AG09309 (cell line): ENCODE measurements at regions not wholly inside any gene's neighbourhood (a gene's known extent, or its start where the extent isn't known, plus 50 kb on each side); places are given as distances from the start of the nearest gene placed in this dataset.
"Not testable (repeated sequence)": the region's sequence is repeated elsewhere in the genome, so short reads cannot be mapped to it uniquely, and the experiment has no call there.

ENCODE experiments used
- DNase-seq: peaks from one replicate; pipeline ENCODE4 v3.0.0-alpha.2; 2010; ENCODE audit warnings: low read depth
- H3K4me3 ChIP-seq: 2 replicates; pipeline ENCODE4 v1.5.1; 2011; ENCODE audit warnings: mild to moderate bottlenecking, low read depth, low read length, moderate library complexity; ENCODE audit not compliant: control insufficient read depth
- TF ChIP-seq, protein P1 (sequence below): IDR thresholded peaks from 2 replicates; pipeline ENCODE4 v1.5.1; 2011; ENCODE audit warnings: mild to moderate bottlenecking, low read depth, low read length, inconsistent platforms; ENCODE audit not compliant: insufficient read depth, control insufficient read depth; ENCODE audit errors: missing control alignments

DNA sequence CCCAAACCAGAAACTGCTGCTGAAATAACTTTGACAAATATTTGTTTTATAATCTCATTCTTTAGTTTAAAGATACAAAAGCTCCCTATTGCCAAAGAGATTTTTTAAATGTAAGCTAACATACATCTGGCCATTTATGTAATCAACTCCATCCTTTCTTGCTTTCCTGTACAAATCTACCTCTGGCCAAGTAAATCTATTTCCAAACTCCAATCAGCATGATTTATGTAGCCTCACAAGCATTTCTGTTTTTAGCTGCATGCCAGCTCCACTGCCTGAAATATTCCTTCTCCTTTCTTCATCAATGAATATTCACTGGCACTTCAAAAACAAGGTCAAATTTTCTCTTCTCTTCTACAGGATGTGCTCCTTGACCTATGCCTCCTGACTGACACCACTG is 80.0 kb downstream of the SHOX2 start:
- no peak overlapping the region for H3K4me3 ChIP-seq
- TF ChIP-seq, protein P1, sequence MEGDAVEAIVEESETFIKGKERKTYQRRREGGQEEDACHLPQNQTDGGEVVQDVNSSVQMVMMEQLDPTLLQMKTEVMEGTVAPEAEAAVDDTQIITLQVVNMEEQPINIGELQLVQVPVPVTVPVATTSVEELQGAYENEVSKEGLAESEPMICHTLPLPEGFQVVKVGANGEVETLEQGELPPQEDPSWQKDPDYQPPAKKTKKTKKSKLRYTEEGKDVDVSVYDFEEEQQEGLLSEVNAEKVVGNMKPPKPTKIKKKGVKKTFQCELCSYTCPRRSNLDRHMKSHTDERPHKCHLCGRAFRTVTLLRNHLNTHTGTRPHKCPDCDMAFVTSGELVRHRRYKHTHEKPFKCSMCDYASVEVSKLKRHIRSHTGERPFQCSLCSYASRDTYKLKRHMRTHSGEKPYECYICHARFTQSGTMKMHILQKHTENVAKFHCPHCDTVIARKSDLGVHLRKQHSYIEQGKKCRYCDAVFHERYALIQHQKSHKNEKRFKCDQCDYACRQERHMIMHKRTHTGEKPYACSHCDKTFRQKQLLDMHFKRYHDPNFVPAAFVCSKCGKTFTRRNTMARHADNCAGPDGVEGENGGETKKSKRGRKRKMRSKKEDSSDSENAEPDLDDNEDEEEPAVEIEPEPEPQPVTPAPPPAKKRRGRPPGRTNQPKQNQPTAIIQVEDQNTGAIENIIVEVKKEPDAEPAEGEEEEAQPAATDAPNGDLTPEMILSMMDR = no peak
- no peak for DNase-seq

- not testable (repeated sequence) for H3K4me3 ChIP-seq, DNase-seq
These were observed 86.3 kb downstream of the SHOX2 start for GRCh38 chr3:158019897-158020296.

GRCh38 chr3:158018462-158018861 is 87.8 kb downstream of the SHOX2 start:
- H3K4me3 ChIP-seq = no peak overlapping the region
- TF ChIP-seq, protein P1 = no peak
- no peak for DNase-seq

DNA sequence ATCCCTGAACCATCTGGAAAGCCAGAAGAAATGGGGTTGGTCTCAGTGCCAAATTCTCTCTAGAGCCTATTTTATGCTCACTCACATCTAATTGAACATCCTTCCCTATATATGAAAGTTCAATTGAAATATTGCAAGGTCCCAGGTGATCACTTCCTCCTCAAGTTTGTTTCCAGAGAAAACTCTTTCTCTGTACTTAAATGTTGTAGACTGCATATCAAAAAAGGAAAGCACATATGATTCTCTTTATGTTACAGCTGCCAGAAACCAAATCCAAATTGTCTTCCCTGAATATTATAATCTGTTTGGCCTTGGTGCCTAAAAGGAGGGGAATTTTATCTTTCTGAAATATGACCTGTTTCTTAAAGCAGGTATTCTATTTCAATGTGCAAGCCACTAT is 93.3 kb downstream of the SHOX2 start:
- TF ChIP-seq, protein P1 = no peak
- no peak overlapping the region for H3K4me3 ChIP-seq
- DNase-seq = no peak

DNA sequence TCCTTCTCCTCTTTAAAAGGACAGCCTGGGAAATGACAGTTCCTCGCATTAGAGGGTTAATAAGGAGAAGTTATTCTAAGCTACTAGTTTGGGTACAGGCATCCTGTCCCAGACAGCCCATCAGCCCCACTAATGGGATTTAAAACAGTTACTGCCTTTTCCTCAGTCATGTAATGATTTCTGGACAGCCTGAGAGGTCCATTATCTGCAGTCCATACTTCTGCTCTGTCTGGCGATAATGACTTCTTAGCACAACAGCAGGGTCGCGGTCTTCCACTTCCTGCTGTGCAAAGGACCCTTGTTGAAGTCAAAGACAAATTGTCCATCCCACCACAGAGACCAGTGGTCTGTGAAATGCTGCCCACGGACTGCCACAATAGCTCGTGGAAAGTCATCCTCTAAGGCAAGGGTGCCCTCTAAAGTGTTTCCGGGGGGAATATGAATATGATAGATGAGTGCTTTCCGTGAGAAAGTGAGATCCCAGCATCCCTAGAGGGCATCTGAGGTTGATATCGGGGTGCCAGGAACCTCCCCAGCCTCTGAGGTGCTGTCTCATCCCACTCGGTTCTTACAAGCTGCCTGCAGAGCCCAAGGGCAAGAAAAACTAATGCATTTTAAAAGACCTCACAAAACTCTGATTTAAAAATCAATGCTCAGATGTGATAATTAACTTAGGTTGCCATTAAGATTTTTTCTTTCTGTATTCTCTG is 100.7 kb downstream of the SHOX2 start:
- no peak overlapping the region for H3K4me3 ChIP-seq
- DNase-seq = no peak
- TF ChIP-seq, protein P1 = no peak

DNA sequence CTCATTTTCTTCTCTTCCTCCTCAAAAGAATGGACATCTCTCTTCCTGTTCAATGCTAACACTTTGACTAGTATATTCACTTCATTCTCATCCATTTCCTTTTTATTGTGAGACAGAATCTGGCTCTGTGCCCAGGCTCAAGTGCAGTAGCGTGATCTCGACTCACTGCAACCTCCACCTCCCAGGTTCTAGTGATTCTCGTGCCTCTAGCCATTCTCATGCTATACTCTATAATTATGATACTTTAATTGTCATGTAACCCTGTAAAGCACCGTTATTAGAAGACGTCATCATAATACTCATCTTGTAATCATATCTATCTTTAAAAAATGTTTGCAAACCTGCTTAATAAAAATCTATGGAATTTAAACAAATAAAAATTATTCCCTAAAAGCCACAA is 107.0 kb downstream of the SHOX2 start:
- TF ChIP-seq, protein P1 = no peak
- H3K4me3 ChIP-seq = no peak overlapping the region
- no peak for DNase-seq

DNA sequence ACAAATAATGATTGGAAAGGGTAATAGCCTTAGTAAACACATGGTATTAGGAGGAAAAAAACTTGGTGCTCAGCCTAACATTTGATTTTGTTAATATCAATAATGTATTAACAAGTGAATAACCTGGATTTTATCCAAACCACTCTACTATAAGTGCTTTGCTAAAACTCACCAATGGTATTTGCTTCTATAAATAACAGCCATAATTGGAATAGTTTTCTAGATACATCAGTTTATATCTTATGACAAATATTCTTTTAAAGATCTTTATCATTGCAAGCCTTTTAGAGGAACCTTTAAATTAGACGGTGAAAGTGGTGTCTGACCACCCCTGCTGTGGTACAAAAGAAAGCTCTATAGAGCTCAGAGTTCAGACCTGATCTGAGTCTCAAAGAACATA is 123.9 kb downstream of the SHOX2 start:
- H3K4me3 ChIP-seq = no peak overlapping the region
- TF ChIP-seq, protein P1 = no peak
- DNase-seq = no peak
